NCI-H345 (cell line): ENCODE measurements at regions not wholly inside any gene's neighbourhood (a gene's known extent, or its start where the extent isn't known, plus 50 kb on each side); places are given as distances from the start of the nearest gene placed in this dataset.

ENCODE experiments used
- DNase-seq: peaks from one replicate; lab custom pipeline; 2025; lab: John Stamatoyannopoulos, UW

- no peak for DNase-seq
These were observed 54.6 kb upstream of the PARM1 start for GRCh38 chr4:74878323-74878722.

GRCh38 chr4:74875451-74875850 lies 57.5 kb upstream of the PARM1 start:
- no peak for DNase-seq

- DNase-seq: peak; percentile 59
These were observed 58.1 kb upstream of the PARM1 start for GRCh38 chr4:74874753-74875367.

GRCh38 chr4:74873545-74874301 lies 59.2 kb upstream of the PARM1 start:
- no peak for DNase-seq

GRCh38 chr4:74858921-74859562 lies 64.7 kb upstream of the BTC start:
- DNase-seq: no peak

- no peak for DNase-seq
These were observed 61.6 kb upstream of the BTC start for GRCh38 chr4:74855879-74856278.

GRCh38 chr4:74848774-74849173 lies 54.5 kb upstream of the BTC start:
- no peak for DNase-seq

- DNase-seq: no peak
These were observed 51.5 kb upstream of the BTC start for GRCh38 chr4:74845834-74846233.
